Skin of body (tissue), 2 donors: ENCODE measurements at regions not wholly inside any gene's neighbourhood (a gene's known extent, or its start where the extent isn't known, plus 50 kb on each side); places are given as distances from the start of the nearest gene placed in this dataset. TPM values are rescaled to one million over a fixed set of nuclear protein-coding genes. Genes with fewer than 3 reads are reported as not detected.

ENCODE experiments used
- DNase-seq: peaks from one replicate; lab custom pipeline; 2025; lab: John Stamatoyannopoulos, UW
- small RNA-seq: library from RNA; depleted of rRNA; stranded (forward); fragments of <200 nt; gene quantifications from one replicate; pipeline ENCODE3, GENCODE V24; 2014; ENCODE audit warnings: low replicate concordance

- DNase-seq = peak; percentile 24
These were observed 74.2 kb upstream of the POU1F1 start for GRCh38 chr3:87350367-87351199.

GRCh38 chr3:87349833-87350232 lies 73.4 kb upstream of the POU1F1 start:
- DNase-seq = no peak

- DNase-seq = no peak
These were observed 60.4 kb upstream of the POU1F1 start for GRCh38 chr3:87336761-87337160.

- no peak for DNase-seq
These were observed 59.5 kb upstream of the POU1F1 start for GRCh38 chr3:87335931-87336330.

- no peak for DNase-seq
These were observed 57.1 kb upstream of the POU1F1 start for GRCh38 chr3:87333393-87333892.

GRCh38 chr3:87332789-87333188 lies 56.4 kb upstream of the POU1F1 start:
- DNase-seq = no peak

GRCh38 chr3:87329065-87329464 lies 52.7 kb upstream of the POU1F1 start:
- DNase-seq = no peak

Small RNAs in the stretch of these regions (small RNA-seq; reads per million reads assigned to genes)
- gene RNU6-873P (not detected), gene RNU6ATAC6P (not detected)
